Inflammatory macrophage treated with lipopolysaccharide for 1 hour (primary cell): ENCODE measurements at regions not wholly inside any gene's neighbourhood (a gene's known extent, or its start where the extent isn't known, plus 50 kb on each side); places are given as distances from the start of the nearest gene placed in this dataset.
"Not testable (repeated sequence)": the region's sequence is repeated elsewhere in the genome, so short reads cannot be mapped to it uniquely, and the experiment has no call there.

Experiments used
- DNase-seq, 2 donors: peaks; one replicate each; pipeline ENCODE4 v3.0.0-alpha.2; 2020 to 2022

- peak; percentile 16 to 28 for DNase-seq
Measured at GRCh38 chr2:61620244-61621159, 82.3 kb upstream of the XPO1 start.

- no peak for DNase-seq
Measured at GRCh38 chr2:61619561-61619960, 81.4 kb upstream of the XPO1 start.

DNA sequence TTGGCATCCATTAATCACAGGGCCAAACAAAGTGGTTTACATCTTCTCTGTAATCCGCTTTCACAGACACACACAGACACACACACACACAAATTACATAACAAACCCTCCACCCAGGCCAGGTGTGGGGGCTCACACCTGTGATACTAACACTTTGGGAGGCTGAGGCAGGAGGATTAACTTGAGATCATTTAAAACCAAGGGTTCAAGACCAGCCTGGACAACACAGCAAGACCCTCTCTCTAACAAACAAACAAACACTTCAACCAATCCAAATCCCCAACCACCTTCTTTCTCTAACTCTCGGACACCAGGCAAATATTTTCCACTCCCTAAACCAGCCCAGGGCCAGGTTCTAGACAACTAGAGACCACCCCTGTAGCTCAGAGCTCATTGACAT is 79.5 kb upstream of the XPO1 start:
- DNase-seq: no peak

- no peak for DNase-seq
Measured at GRCh38 chr2:61605245-61605644, 67.1 kb upstream of the XPO1 start.

DNA sequence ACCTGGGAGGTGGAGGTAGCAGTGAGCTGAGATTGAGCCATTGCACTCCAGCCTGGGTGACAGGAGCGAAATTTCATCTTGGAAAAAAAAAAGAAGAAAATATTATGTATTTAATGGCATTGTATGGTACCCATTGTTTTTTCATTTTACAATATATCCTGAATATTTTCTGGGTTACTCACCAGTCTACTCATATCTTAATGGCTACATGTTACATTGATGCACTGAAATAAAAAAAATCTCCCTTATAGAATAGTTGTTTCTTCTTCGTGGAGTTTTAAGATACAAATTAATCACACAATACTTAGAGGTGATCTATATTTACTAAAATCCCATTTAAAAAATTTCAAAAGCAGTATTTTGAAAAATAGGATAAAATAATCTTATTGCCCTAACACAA is 66.3 kb upstream of the XPO1 start:
- DNase-seq: no peak

GRCh38 chr2:61598515-61599156 is 60.5 kb upstream of the XPO1 start:
- not testable (repeated sequence) for DNase-seq

DNA sequence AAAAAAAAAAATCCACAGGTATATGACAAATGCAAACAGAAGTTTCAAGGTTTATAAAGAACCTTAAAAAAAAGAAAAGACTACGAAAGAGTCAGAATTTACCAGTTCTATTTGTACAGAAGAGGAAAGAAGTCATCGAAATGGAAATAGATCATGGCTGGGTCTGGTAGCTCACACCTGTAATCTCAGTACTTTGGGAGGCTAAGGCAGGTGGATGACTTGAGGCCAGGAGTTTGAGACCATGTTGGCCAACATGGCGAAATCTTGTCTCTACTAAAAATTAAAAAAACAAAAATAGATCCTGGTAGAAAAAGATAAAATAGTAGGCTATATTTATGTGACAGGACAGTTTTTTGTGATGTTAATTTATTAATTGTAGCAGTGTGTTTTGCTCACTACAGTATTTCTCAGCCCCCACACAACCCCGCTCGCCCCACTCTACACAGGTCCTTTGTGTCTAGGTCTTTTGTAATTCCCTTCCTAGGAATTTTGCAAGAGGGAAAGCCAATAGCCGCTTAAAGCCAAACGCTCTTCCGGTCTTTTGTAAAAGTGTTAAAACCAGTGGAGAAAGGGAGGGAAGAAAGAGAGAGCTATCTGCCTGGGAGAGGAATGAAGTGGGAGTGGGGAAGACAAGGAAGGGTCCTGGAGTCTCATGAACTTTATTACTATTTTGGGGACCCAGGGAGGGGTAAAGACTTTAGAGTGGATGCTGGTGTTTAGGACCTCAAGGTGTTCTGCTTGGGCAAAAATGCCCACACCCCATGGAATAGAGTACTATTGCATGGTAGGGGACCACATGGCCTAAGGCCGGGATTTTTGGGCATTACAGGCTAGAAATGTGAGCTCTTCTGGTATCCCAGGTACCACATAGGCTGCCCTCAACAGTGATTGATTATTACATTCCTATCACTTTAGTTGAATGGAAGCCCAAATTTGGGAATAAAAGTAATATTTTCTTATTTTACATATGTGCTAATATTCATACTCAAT is 59.4 kb upstream of the XPO1 start:
- DNase-seq: no peak

GRCh38 chr2:61594201-61594600 is 56.0 kb upstream of the XPO1 start:
- not testable (repeated sequence) for DNase-seq

- not testable (repeated sequence) for DNase-seq
Measured at GRCh38 chr2:61593648-61594047, 55.5 kb upstream of the XPO1 start.

GRCh38 chr2:61590214-61590613 is 52.1 kb upstream of the XPO1 start:
- DNase-seq: no peak

GRCh38 chr2:61588566-61588965 is 50.4 kb upstream of the XPO1 start:
- no peak for DNase-seq
